KMS-11 (cell line): ENCODE measurements at regions not wholly inside any gene's neighbourhood (a gene's known extent, or its start where the extent isn't known, plus 50 kb on each side); places are given as distances from the start of the nearest gene placed in this dataset.
A peak's percentile ranks its signal among the peaks of the same experiment; 100 is the strongest.

Experiments
- H2AFZ ChIP-seq: fragments of 200-600 bp; sonication (generic); 2 replicates; pipeline ENCODE4 v1.6.1; 2016; ENCODE audit warnings: antibody characterized with exemption, mixed run types, low read depth
- H3K27ac ChIP-seq: fragments of 200-600 bp; sonication (generic); 2 replicates; pipeline ENCODE4 v1.6.1; 2016; ENCODE audit warnings: mild to moderate bottlenecking, mixed run types
- H3K27me3 ChIP-seq: fragments of 200-600 bp; sonication (generic); 2 replicates; pipeline ENCODE4 v1.6.1; 2017; ENCODE audit warnings: mild to moderate bottlenecking, low read depth, mixed run types, moderate library complexity; ENCODE audit not compliant: insufficient read depth
- H3K36me3 ChIP-seq: fragments of 200-600 bp; sonication (generic); 2 replicates; pipeline ENCODE4 v1.6.1; 2017; ENCODE audit warnings: mild to moderate bottlenecking, mixed run types; ENCODE audit not compliant: insufficient read depth
- H3K4me1 ChIP-seq: fragments of 200-600 bp; sonication (generic); 2 replicates; pipeline ENCODE4 v1.6.1; 2016; ENCODE audit warnings: mild to moderate bottlenecking, low read depth, mixed run types; ENCODE audit not compliant: poor library complexity, severe bottlenecking
- H3K4me2 ChIP-seq: fragments of 200-600 bp; sonication (generic); 2 replicates; pipeline ENCODE4 v1.7.0; 2016; ENCODE audit warnings: mild to moderate bottlenecking, mixed run types
- H3K4me3 ChIP-seq: fragments of 200-600 bp; sonication (generic); IDR thresholded peaks from 2 replicates; pipeline ENCODE4 v1.6.1; 2017; ENCODE audit warnings: low read depth, low read length, mixed read lengths; ENCODE audit not compliant: insufficient read depth
- H3K79me2 ChIP-seq: fragments of 200-600 bp; sonication (generic); 2 replicates; pipeline ENCODE4 v1.6.1; 2016; ENCODE audit warnings: low read depth, mixed run types; ENCODE audit not compliant: insufficient read depth
- H3K9ac ChIP-seq: fragments of 200-600 bp; sonication (generic); 2 replicates; pipeline ENCODE4 v1.6.1; 2016; ENCODE audit warnings: mild to moderate bottlenecking, mixed run types
- H4K20me1 ChIP-seq: fragments of 200-600 bp; sonication (generic); 2 replicates; pipeline ENCODE4 v1.6.1; 2016; ENCODE audit warnings: mild to moderate bottlenecking, mixed run types; ENCODE audit not compliant: insufficient read depth
- CTCF ChIP-seq: fragments of 200-600 bp; sonication (generic); conservative IDR thresholded peaks from 2 replicates; pipeline ENCODE4 v1.6.1; 2017; ENCODE audit warnings: low read depth, mild to moderate bottlenecking, antibody characterized with exemption, low read length, moderate library complexity, mixed read lengths

GRCh38 chr1:55378582-55378981, 163.4 kb upstream of the USP24 start:
- no peak overlapping the region for H3K9ac ChIP-seq
- H3K4me1 ChIP-seq: no peaks in the 10 kb centered on the region
- H3K79me2 ChIP-seq: no peaks in the 10 kb centered on the region
- H4K20me1 ChIP-seq: no peaks in the 10 kb centered on the region
- H3K27me3 ChIP-seq: no peaks in the 10 kb centered on the region
- no peak overlapping the region for H3K4me2 ChIP-seq
- no peak overlapping the region for H2AFZ ChIP-seq
- no peaks in the 10 kb centered on the region for H3K36me3 ChIP-seq
- no peak overlapping the region for H3K4me3 ChIP-seq
- 0 out of 2 replicates have a peak, but pooled peaks have one; percentile 20 for TF ChIP-seq CTCF
- no peak overlapping the region for H3K27ac ChIP-seq

GRCh38 chr1:55376897-55377296, 161.7 kb upstream of the USP24 start:
- H3K79me2 ChIP-seq: no peaks in the 10 kb centered on the region
- no peak overlapping the region for H3K27ac ChIP-seq
- H3K4me2 ChIP-seq: no peak overlapping the region
- no peak overlapping the region for H3K4me3 ChIP-seq
- H3K9ac ChIP-seq: no peak overlapping the region
- no peak overlapping the region for H2AFZ ChIP-seq
- H3K36me3 ChIP-seq: no peaks in the 10 kb centered on the region
- no peak for TF ChIP-seq CTCF
- H3K4me1 ChIP-seq: no peaks in the 10 kb centered on the region
- no peaks in the 10 kb centered on the region for H3K27me3 ChIP-seq
- no peaks in the 10 kb centered on the region for H4K20me1 ChIP-seq

- H2AFZ ChIP-seq: no peak overlapping the region
- H3K27ac ChIP-seq: no peak overlapping the region
- no peaks in the 10 kb centered on the region for H3K79me2 ChIP-seq
- no peaks in the 10 kb centered on the region for H3K36me3 ChIP-seq
- H4K20me1 ChIP-seq: no peaks in the 10 kb centered on the region
- no peaks in the 10 kb centered on the region for H3K27me3 ChIP-seq
- no peaks in the 10 kb centered on the region for H3K4me1 ChIP-seq
- no peak overlapping the region for H3K9ac ChIP-seq
- no peak overlapping the region for H3K4me2 ChIP-seq
- peak; percentile 79 for TF ChIP-seq CTCF
- no peak overlapping the region for H3K4me3 ChIP-seq
Measured at GRCh38 chr1:55375617-55376258, 160.6 kb upstream of the USP24 start.

- H3K27ac ChIP-seq: no peak overlapping the region
Measured at GRCh38 chr1:55374801-55375616, 159.8 kb upstream of the USP24 start.

More at GRCh38 chr1:55374801-55375616, 159.8 kb upstream of the USP24 start:
- Histone ChIP-seq H3K4me2 (no peak overlapping the region), H3K4me3 (no peak overlapping the region), H2AFZ (no peak overlapping the region), H3K36me3 (no peaks in the 10 kb centered on the region), H3K27me3 (no peaks in the 10 kb centered on the region), H3K9ac (no peak overlapping the region), H3K79me2 (no peaks in the 10 kb centered on the region), H4K20me1 (no peaks in the 10 kb centered on the region), H3K4me1 (no peaks in the 10 kb centered on the region)
- TF ChIP-seq CTCF: no peak
